Kidney (tissue), 10 donors: ENCODE measurements at regions not wholly inside any gene's neighbourhood (a gene's known extent, or its start where the extent isn't known, plus 50 kb on each side); places are given as distances from the start of the nearest gene placed in this dataset.
"Not testable (repeated sequence)": the region's sequence is repeated elsewhere in the genome, so short reads cannot be mapped to it uniquely, and the experiment has no call there.

Source experiments
- DNase-seq, 5 donors: peaks; one replicate each; pipeline ENCODE4 v3.0.0-alpha.2; 2013 to 2020
- FAIRE-seq: peaks from 2 replicates; lab custom pipeline; 2012; peaks lifted over from hg19 to GRCh38; lab: Jason Lieb, UNC
- H3K27ac ChIP-seq, 2 donors: one replicate each; pipeline ENCODE4 v1.7.0; 2013; ENCODE audit warnings: low read depth in 2 of 2, low read length in 2 of 2, inconsistent platforms in 1 of 2
- H3K27me3 ChIP-seq: one replicate; pipeline ENCODE4 v1.7.1; 2013; ENCODE audit warnings: low read length, inconsistent platforms; ENCODE audit not compliant: control insufficient read depth, insufficient read depth
- H3K36me3 ChIP-seq, 3 donors: one replicate each; pipeline versions ENCODE4 v1.7.0 to v1.7.1; 2013; ENCODE audit warnings: low read length in 3 of 3, control low read depth in 1 of 3, inconsistent platforms in 1 of 3; ENCODE audit not compliant: insufficient read depth in 3 of 3, control insufficient read depth in 2 of 3
- H3K4me1 ChIP-seq, 3 donors: one replicate each; pipeline versions ENCODE4 v1.7.0 to v1.7.1; 2013; ENCODE audit warnings: low read length in 3 of 3, inconsistent platforms in 1 of 3, low read depth in 1 of 3; ENCODE audit not compliant: control insufficient read depth in 2 of 3, insufficient read depth in 2 of 3
- H3K4me3 ChIP-seq, 3 donors: one replicate each; pipeline versions ENCODE4 v1.7.0 to v1.8.1; 2013; ENCODE audit warnings: low read length in 3 of 3, control low read depth in 1 of 3, inconsistent platforms in 1 of 3
- H3K9ac ChIP-seq, 3 donors: one replicate each; pipeline versions ENCODE4 v1.7.0 to v1.7.1; 2013; ENCODE audit warnings: low read length in 3 of 3, control low read depth in 1 of 3, inconsistent platforms in 1 of 3
- H3K9me3 ChIP-seq, 3 donors: one replicate each; pipeline versions ENCODE4 v1.7.0 to v1.7.1; 2013; ENCODE audit warnings: low read length in 3 of 3, control low read depth in 1 of 3, inconsistent platforms in 1 of 3; ENCODE audit not compliant: control insufficient read depth in 2 of 3, insufficient read depth in 1 of 3
- intact Hi-C: fragments of 100-400 bp; cut with DNase I; formaldehyde crosslinking; loops from one replicate; pipeline ENCODE4 v1.11.1; 2022
- donor health status: control.
- donor health status: control.
- donor health status: DM: yes; HTN: yes; CAD: no.
- donor health status: Normal renal cell carcinoma (clear cell type).

DNA sequence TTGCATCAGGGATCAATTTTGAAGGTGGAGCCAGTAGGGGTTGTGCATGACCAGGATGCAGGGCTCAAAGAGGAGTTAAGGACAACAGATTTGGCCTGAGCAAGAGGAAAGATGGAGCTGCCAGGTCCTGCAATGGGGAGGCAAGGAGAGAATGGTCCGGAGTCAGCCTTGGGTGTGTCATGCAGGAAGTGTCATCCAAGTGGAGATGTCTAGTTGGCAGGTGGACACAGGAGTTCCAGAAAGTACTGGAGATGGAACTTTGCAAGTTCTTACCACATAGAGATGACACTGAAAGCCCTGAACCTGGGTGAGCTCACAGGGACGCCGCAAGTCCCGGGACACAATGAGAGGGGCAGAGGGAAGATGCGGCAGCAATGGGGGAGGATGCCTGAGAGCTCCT is 525.0 kb downstream of the TP53TG3F start:
- H3K27ac ChIP-seq, FAIRE-seq, H3K4me1 ChIP-seq, H3K36me3 ChIP-seq, intact Hi-C loops, H3K9ac ChIP-seq, H3K27me3 ChIP-seq, DNase-seq, H3K9me3 ChIP-seq, H3K4me3 ChIP-seq: not testable (repeated sequence)

DNA sequence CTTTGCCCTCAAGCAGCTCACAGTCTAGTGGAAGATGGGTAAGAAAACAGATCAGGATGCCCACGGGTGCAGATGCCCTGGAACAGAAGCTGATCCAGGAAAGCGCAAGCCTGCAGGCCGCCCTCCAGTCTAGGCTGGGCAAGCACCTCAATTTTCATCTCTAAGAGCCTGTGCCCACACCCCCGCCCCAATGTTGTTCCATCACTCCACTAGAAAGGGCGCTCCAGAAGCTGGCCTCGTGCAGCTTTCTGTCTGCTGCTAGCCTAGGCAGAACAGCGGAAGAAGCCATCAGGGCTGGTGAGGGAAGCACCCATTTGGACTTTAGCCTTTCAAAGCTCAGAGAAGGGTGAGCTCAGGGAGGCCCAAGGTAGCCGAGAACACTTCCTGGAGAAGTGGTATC is 527.1 kb downstream of the TP53TG3F start:
- H3K36me3 ChIP-seq, H3K27me3 ChIP-seq, FAIRE-seq, intact Hi-C loops, H3K4me1 ChIP-seq, H3K27ac ChIP-seq, H3K9me3 ChIP-seq, H3K9ac ChIP-seq, H3K4me3 ChIP-seq: not testable (repeated sequence)
- DNase-seq = peak in 1 of 5 donors; percentile 18

DNA sequence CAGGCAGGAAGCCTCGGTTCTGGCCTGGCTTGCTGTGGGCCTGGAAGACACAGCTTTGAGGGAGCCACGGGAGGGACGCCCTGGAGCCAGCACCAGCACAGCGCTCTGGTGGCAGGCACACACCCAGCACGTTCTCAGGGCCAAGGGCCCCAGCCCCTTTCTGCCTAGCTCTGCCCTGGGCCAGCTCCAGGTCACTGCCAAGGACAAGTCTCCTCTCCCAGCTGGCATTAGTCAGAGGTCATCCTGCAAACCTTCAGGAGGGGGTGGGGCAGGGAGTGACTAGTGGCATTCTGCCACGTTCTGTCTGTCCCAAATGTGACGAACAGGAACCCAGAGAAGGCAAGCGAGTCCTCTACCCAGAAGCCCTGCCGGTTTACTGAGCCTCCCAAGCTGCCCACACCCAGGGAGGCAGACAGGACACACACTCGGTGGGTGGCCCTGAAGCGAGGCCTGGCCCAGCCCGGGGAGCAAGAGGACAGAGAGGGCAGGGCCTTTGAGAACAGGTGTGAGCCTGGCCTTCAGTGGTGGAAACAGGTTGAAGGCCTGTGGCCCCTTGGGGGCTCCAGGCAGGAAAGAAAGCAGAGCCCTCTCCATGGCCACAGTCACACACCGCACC is 528.0 kb downstream of the TP53TG3F start:
- H3K36me3 ChIP-seq, FAIRE-seq, intact Hi-C loops, H3K4me1 ChIP-seq, H3K9me3 ChIP-seq, H3K27ac ChIP-seq, H3K27me3 ChIP-seq, H3K4me3 ChIP-seq, H3K9ac ChIP-seq: not testable (repeated sequence)
- DNase-seq = peak in 1 of 5 donors; percentile 10

DNA sequence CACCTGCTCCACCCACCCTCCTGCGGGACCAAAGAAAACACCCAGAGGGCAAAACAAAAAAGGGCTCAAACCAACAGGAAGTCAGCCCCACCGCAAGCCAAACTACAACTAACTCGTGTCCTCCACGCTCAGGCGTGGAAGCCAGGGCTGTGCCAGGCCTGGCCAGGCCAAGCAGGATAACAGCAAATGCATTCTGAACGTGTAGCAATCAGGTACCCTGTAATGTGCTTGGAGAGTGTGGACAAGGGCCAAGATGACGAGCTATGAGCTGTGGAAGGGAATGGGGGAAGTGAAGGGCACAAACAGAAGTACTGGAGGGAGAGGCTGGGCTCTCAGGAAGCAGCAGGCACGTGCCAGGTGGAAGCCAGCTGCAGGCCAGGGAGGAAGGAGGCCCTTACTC is 528.6 kb downstream of the TP53TG3F start:
- H3K4me3 ChIP-seq, H3K27ac ChIP-seq, FAIRE-seq, H3K9me3 ChIP-seq, H3K4me1 ChIP-seq, intact Hi-C loops, DNase-seq, H3K9ac ChIP-seq, H3K36me3 ChIP-seq, H3K27me3 ChIP-seq: not testable (repeated sequence)

DNA sequence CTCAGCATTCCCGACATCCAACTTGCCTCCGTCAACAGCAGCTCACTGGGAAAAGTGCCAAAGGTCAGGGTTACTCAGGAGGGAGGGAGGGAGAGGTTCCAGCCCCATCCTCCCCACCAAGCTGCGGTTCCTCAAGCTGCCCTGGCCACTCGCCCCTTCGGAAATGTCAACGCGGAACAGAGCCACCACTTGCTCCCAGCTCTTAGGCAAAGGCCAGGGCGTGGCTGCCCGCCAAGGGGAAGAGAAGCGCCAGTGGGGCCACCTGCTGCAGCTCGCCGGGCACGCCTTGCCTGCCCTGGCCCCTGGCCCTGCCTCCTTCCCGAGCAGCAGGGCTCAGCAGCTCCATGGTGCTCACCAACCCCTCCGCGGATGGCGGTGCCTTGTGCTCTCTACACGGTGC is 531.1 kb downstream of the TP53TG3F start:
- intact Hi-C loops = not testable (repeated sequence)

DNA sequence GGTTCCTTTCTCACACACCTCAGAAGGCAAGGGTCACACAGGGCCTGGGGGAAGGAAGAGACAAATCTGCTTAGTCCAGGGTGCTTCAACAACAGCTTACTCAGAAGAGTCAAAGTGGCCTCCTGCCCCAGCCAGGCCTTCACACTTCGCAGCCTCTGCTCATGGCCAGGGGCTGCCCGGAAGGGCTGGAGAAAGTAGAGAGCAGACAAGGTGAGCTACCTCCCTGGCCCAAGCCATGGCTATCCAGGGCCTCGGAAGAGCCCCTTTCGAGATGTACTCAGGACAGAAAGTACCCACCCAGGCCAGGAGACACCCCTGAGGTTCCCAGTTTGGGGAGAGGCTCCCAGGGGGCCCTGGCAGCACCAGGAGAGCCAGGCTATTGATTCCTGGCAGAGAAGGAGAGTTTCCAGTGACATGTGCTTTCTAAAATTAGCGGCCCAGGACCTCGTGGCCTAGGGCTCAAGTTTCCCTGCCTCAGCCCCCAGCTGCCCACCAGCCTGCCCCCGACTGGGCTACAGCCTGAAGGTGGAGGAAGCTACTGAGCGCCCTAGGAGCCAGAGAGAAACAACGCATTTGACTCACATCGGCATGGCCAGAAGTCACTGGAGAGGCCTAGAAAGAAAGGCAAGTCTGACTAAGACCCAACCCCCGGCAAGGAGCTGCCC is 533.2 kb downstream of the TP53TG3F start:
- H3K9me3 ChIP-seq, H3K27ac ChIP-seq, H3K36me3 ChIP-seq, FAIRE-seq, intact Hi-C loops, H3K4me1 ChIP-seq, H3K4me3 ChIP-seq, H3K27me3 ChIP-seq, H3K9ac ChIP-seq: not testable (repeated sequence)
- peak in 1 of 5 donors; percentile 55 for DNase-seq

More for the DNA sequence above, 531.1 kb downstream of the TP53TG3F start:
- H3K36me3 ChIP-seq, H3K9ac ChIP-seq, H3K4me1 ChIP-seq, H3K27ac ChIP-seq, H3K27me3 ChIP-seq, DNase-seq, H3K4me3 ChIP-seq, FAIRE-seq, H3K9me3 ChIP-seq: not testable (repeated sequence)

DNA sequence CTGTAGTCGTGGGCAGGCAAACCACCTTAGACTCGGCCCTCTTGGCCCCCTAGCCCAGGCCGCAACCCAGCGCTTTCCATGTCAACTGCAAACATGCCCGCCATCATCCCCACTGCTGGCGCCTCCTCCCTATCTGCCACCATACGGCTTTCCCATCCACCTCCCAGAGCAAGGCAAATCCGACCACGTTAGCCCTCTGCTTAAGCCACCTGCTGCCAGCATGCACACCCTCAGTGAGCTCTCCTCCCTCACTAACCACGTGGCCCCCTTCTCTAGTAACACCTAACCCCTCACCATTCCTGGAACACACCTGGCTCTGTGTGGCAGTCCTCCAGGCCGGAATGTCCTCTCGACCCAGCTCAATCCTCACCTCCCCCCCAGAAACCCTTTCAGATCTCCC is 534.8 kb downstream of the TP53TG3F start:
- not testable (repeated sequence) for H3K36me3 ChIP-seq, H3K9ac ChIP-seq

DNA sequence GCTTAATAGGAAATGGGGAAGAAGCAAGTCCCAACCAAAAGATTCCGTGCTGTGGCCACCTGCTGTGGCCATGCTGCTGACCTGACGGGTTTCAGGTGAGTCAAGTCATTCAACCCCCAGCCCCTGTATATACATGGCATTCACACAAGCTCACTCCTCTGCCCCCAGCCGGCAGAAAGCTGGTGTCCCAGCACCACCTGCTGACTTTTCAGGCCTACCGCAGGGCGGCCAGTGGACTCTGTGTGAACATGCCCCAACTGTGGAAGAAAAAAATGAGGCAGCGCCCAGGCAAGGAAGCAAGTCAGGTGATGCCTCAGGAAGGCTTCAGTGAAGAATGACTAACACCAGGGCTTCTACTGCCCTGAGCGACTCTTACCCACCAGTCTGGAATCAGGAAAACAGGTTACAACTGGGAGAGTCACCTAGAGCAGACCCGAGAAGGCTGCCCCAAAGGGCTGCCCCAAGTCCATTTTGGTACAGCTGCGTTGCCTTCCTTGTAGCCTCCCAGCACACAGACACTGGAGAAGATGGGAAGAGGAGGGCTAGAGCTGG is 536.5 kb downstream of the TP53TG3F start:
- H3K27me3 ChIP-seq, H3K9me3 ChIP-seq, H3K9ac ChIP-seq, H3K36me3 ChIP-seq, H3K4me3 ChIP-seq, intact Hi-C loops, H3K27ac ChIP-seq, H3K4me1 ChIP-seq, FAIRE-seq: not testable (repeated sequence)
- DNase-seq = peak in 2 of 5 donors; percentile 4 to 33

More for the DNA sequence above, 534.8 kb downstream of the TP53TG3F start:
- H3K4me1 ChIP-seq, H3K27me3 ChIP-seq, intact Hi-C loops, H3K27ac ChIP-seq, H3K9me3 ChIP-seq, H3K4me3 ChIP-seq, FAIRE-seq: not testable (repeated sequence)
- peak in 1 of 5 donors; percentile 4 for DNase-seq
